Large intestine (tissue), 3 donors: ENCODE measurements at regions not wholly inside any gene's neighbourhood (a gene's known extent, or its start where the extent isn't known, plus 50 kb on each side); places are given as distances from the start of the nearest gene placed in this dataset.
A peak's percentile ranks its signal among the peaks of the same experiment; 100 is the strongest.

Experiments
- DNase-seq, 2 donors: peaks; one replicate each; pipeline versions ENCODE4 v3.0.0 to v3.0.0-alpha.2; 2013
- H3K27ac ChIP-seq: one replicate; pipeline ENCODE4 v1.5.1; 2013; ENCODE audit warnings: low read length
- H3K27me3 ChIP-seq: 2 replicates; pipeline ENCODE4 v1.6.1; 2013; ENCODE audit warnings: low read length; ENCODE audit not compliant: control insufficient read depth, insufficient read depth
- H3K36me3 ChIP-seq: 2 replicates; pipeline ENCODE4 v1.6.1; 2013; ENCODE audit warnings: low read length; ENCODE audit not compliant: control insufficient read depth, insufficient read depth
- H3K4me1 ChIP-seq: one replicate; pipeline ENCODE4 v1.6.1; 2013; ENCODE audit warnings: low read length; ENCODE audit not compliant: control insufficient read depth, insufficient read depth
- H3K4me3 ChIP-seq: one replicate; pipeline ENCODE4 v1.5.1; 2013; ENCODE audit warnings: low read length
- H3K9me3 ChIP-seq: one replicate; pipeline ENCODE4 v1.6.1; 2013; ENCODE audit warnings: mild to moderate bottlenecking, low read depth, low read length, moderate library complexity; ENCODE audit not compliant: control insufficient read depth
- WGBS: methylation state at CpG from one replicate; pipeline ENCODE4 v1.1.5; 2013; ENCODE audit warnings: low lambda C conversion rate; ENCODE audit not compliant: insufficient coverage; 5-methylcytosine and 5-hydroxymethylcytosine counted together

DNA sequence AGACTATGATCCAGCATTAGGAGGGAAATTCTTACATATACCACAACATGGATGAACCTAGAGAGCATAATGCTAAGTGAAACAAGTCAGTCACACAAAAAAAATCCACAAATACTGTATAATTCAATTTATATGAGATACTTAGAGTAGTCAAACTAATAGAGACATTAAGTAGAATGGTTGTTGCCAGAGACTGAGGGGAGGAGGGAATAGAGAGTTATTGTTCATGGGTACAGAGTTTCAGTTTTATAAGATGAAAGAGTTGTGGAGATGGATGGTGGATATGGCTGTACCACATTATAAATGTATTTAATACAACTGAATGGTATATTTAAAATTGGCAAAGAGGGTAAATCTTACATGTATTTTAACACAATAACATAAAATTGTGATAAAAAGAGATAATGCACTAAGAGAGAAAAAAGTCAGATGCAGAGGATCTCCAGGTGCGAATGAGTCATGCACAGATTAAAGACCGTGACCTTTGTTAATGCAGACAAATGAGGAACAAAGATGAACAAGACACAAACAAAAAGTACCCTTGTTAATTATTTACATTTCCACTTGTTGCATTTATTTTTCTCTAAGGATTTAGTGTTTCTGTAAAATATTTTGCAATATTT is 541.7 kb upstream of the MEX3C start:
- H3K4me1 ChIP-seq, result no peaks in the 10 kb centered on the region
- no peak for DNase-seq
- whole genome bisulfite sequencing, result 71% methylated on average over 2 of the region's 2 CpGs
- no peak overlapping the region for H3K27ac ChIP-seq
- H3K9me3 ChIP-seq, result no peaks in the 10 kb centered on the region
- H3K4me3 ChIP-seq, result no peak overlapping the region
- no peaks in the 10 kb centered on the region for H3K36me3 ChIP-seq
- no peaks in the 10 kb centered on the region for H3K27me3 ChIP-seq

DNA sequence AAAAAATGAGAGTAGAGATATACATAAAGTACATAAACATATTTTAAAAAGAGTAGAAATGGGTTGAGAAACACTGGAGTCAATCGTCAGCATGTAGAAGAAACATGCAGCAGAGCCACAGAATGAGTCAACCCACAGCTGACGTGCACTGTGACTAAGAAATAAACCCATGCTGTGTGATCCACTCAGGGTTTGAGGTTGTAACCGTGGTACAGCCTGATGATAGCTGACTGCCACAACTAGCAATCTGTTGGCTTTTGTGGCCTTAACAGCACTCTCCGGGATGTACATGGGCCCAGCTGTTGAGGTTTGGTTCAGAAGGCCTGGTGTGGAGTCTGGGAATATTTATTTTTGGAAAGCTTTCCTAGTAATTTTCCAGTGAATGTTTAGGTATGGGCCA is 554.4 kb upstream of the MEX3C start:
- Histone ChIP-seq H3K27me3 (no peaks in the 10 kb centered on the region), H3K36me3 (no peaks in the 10 kb centered on the region), H3K9me3 (no peaks in the 10 kb centered on the region), H3K4me3 (no peak overlapping the region), H3K27ac (no peak overlapping the region), H3K4me1 (no peaks in the 10 kb centered on the region)
- WGBS, result no CpG with 5 or more reads among the region's 4 CpGs
- DNase-seq, result no peak

DNA sequence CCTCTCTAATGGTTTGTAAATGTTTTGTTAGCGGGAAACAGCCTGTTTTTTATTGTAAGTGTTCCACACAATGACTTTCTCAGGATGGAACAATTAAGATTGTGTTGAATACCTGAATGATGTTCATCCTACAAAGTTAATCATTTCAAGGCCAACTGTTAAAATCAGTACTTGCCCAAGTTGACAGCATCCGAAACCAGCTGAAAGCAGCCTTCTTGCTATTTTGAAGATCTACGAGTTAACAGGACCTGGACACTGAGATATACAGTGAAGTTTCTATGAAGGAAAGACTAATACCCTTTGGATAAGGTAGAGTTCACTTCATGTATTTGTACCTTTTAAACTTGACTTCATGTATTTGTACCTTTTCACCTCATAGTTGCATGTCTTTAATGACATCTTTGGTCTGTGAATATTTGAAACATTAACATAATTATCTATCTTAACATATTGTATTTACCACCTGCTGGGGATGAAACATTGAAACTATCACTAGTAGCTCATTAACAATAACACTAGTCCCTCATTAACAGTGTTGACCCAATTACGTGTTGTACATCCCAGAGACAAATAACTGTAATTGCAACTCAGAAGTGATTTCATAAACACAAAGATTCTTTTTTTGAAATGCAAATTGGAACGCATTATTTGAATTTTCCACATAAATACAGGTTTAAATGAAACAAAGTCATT is 556.0 kb upstream of the MEX3C start:
- no peak overlapping the region for H3K4me3 ChIP-seq
- no peaks in the 10 kb centered on the region for H3K4me1 ChIP-seq
- WGBS, result 25% methylated on average over 1 of the region's 5 CpGs
- no peaks in the 10 kb centered on the region for H3K36me3 ChIP-seq
- H3K9me3 ChIP-seq, result no peaks in the 10 kb centered on the region
- no peak for DNase-seq
- H3K27ac ChIP-seq, result no peak overlapping the region
- no peaks in the 10 kb centered on the region for H3K27me3 ChIP-seq

DNA sequence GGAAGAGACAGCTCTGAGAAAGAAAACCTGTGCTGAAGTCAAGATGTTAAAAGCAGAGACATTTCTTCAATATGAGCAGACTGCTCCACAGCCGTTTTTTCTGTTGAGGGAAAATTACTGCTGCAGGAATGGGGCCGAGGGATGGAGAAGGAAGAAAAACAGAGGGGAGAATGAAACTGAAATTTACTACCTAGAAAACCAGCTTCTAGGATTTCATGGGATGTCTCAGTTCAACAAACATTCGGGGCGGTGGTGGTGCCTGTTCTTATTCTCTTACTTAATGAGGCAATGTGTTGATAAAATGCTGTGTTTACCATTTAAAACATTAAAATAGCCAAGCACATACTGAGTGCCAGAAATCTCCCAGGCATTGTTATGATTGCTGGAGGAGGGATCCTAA is 557.1 kb upstream of the MEX3C start:
- no peak for DNase-seq
- H3K4me1 ChIP-seq, result no peaks in the 10 kb centered on the region
- no peaks in the 10 kb centered on the region for H3K27me3 ChIP-seq
- no peak overlapping the region for H3K27ac ChIP-seq
- no peaks in the 10 kb centered on the region for H3K36me3 ChIP-seq
- H3K4me3 ChIP-seq, result no peak overlapping the region
- WGBS, result 55% methylated on average over 2 of the region's 4 CpGs
- no peaks in the 10 kb centered on the region for H3K9me3 ChIP-seq

DNA sequence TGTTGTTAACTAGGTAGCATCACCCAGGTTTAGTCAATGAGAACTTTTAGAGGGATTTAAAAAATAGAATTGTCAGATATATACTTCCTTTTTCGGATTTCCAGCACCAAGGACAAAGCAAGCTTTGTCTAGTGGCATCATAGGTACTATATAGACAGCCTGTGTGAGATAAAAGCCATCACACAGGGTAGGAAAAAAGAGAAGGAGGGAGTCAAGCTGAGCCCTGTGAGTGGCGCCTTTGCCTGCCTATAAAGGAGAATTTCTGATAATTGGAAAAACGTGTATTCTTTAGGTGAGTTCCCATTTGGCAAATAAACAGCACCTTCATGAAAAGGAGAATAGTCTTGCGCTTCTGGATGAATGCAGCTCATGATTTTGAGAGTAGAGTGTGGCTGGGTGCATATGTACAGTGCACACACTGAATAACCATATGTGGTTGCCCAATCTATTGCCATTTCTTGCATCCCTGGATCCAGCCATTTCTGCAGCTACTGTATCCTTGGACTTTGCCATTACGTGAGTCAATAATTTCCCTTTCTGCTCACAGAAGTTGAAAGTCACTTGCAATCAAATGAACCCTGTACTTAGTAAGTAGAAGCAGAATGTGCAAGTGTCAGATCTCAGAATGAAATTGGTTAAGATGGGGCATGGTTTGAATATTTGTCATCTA is 559.9 kb upstream of the MEX3C start:
- DNase-seq, result peak in 1 of 2 donors; percentile 18

DNA sequence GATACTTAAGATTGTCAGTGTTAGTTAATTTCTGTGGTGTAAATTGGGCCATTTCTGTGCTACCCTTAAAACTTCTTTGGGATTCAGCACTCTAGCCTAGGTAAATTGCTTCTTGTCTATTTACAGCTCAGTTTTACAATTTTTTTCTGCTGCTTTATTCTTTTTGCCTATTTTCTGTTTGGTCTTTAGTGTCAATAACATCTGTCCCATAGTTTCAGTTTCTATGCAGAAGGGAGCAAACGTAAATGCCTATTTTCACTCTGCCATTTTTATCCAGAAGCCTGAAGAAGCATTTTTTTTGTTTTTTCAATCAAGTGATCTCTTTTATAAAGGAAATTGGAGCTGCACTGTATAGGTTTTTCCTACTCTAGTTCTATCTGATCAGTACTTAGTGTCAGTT is 564.9 kb upstream of the MEX3C start:
- WGBS, result 80% methylated on average over 1 of the region's 1 CpG
- Histone ChIP-seq H3K27ac (no peak overlapping the region), H3K4me1 (no peaks in the 10 kb centered on the region), H3K27me3 (no peaks in the 10 kb centered on the region), H3K4me3 (no peak overlapping the region), H3K9me3 (no peaks in the 10 kb centered on the region), H3K36me3 (no peaks in the 10 kb centered on the region)
- DNase-seq, result no peak

More for the DNA sequence above, 559.9 kb upstream of the MEX3C start:
- no peak overlapping the region for H3K4me3 ChIP-seq
- no peaks in the 10 kb centered on the region for H3K4me1 ChIP-seq
- no peak overlapping the region for H3K27ac ChIP-seq
- H3K36me3 ChIP-seq, result no peaks in the 10 kb centered on the region
- no peaks in the 10 kb centered on the region for H3K27me3 ChIP-seq
- no peaks in the 10 kb centered on the region for H3K9me3 ChIP-seq
- 69% methylated on average over 3 of the region's 5 CpGs for WGBS

DNA sequence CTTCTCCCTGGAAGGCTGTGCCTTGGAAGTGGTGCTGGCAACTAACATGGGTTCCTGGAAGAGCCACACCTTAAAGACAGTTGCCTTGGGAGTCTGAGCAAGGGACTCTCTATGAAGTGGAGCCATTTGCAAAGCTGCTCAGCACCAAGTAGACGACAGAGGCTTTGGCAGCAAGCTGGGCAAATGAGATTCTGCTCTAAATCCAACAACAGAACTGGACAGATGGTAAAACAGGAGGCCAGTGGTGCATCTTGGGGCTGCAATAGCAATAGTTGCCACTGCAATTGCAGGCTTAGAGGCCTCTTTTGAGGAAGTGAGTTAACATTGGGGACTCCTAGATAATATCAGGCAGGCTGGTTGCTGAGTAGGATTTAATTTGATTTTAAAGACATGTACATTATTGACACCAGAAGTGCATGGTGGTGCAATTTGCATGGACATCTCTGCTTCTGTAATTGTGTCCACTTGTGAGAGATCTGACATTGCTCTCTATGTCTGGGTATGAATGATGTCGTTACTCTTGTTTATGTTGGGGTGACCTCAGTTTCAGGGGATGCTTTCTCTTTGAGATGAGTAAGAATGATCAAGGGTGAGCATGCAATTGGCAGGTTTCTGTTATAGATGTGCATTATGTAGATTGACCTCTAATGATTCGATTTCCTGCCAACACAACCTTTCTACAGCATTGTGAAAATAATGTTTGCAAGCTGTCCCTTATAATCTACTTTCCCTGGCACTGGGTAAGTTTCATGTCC is 568.3 kb upstream of the MEX3C start:
- H3K27ac ChIP-seq, result no peak overlapping the region
- WGBS, result 83% methylated on average over 1 of the region's 3 CpGs
- DNase-seq, result no peak
- H3K9me3 ChIP-seq, result no peaks in the 10 kb centered on the region
- H3K36me3 ChIP-seq, result no peaks in the 10 kb centered on the region
- no peaks in the 10 kb centered on the region for H3K4me1 ChIP-seq
- H3K27me3 ChIP-seq, result no peaks in the 10 kb centered on the region
- no peak overlapping the region for H3K4me3 ChIP-seq

DNA sequence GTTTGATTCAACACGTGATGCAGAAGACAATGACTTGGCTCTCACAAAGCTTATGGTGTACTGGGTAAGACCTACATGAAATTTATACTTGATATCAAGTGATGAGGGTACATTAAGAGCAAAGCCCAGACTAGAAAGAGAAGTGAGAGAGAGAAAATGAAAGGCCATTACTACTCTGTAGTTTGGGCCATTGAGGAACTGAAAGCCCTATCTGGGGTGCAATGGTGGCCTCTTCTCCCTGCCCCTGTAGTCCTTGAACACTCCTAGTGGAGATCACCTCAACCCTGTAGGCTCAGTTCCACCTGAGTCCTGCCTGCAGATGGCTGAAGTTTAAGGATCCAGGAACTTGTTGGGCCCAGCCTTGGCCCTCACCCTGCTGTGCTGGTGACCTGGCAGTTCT is 569.8 kb upstream of the MEX3C start:
- no peaks in the 10 kb centered on the region for H3K36me3 ChIP-seq
- H3K9me3 ChIP-seq, result no peaks in the 10 kb centered on the region
- DNase-seq, result no peak
- H3K27ac ChIP-seq, result no peak overlapping the region
- no CpG with 5 or more reads among the region's 1 CpG for WGBS
- H3K4me3 ChIP-seq, result no peak overlapping the region
- H3K27me3 ChIP-seq, result no peaks in the 10 kb centered on the region
- H3K4me1 ChIP-seq, result no peaks in the 10 kb centered on the region

DNA sequence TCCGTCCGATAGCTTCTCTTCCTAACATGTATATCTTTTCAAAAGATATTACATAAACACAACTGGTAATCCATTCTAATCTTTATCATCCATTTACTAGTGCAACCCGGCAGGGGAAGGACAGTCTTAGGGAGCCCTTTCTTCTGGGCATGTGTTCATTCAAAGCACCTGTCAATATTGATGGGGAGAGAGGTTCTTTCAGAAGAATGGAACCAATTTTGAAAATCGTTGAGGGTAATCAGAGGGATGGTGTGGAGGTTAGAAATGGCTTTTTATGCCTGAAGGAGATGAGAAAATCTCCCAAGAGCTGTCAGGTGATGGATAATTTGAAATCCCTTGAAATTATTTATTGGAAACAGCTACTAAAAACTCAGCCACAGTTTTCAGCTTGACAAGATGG is 561.9 kb upstream of the DCC start:
- DNase-seq, result no peak
- no peak overlapping the region for H3K4me3 ChIP-seq
- no peaks in the 10 kb centered on the region for H3K9me3 ChIP-seq
- WGBS, result 100% methylated on average over 2 of the region's 4 CpGs
- no peaks in the 10 kb centered on the region for H3K27me3 ChIP-seq
- no peaks in the 10 kb centered on the region for H3K36me3 ChIP-seq
- H3K4me1 ChIP-seq, result no peaks in the 10 kb centered on the region
- no peak overlapping the region for H3K27ac ChIP-seq

DNA sequence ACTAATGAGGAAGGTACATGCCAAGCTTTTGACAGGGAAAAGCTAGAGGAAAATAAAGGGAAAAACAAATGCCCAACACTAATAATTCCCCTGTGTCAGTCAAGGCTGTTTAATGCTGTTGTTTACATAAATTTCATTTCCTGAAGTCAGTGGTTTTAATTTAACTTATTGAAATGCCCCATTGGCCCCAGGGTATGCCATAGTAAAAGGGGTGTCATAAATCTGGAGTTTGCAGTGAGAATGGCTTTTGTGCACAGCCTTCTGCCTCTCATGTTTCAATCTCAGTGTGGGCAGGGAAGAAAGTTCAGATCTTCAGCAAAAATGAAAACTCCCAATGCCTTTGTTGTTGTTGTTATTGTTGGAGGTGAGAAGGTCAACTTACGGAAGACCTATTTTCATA is 550.1 kb upstream of the DCC start:
- Histone ChIP-seq H3K4me1 (no peaks in the 10 kb centered on the region), H3K36me3 (no peaks in the 10 kb centered on the region), H3K4me3 (no peak overlapping the region), H3K27ac (no peak overlapping the region), H3K27me3 (no peaks in the 10 kb centered on the region), H3K9me3 (no peaks in the 10 kb centered on the region)
- no peak for DNase-seq
- 100% methylated on average over 1 of the region's 1 CpG for WGBS
